GM19351 (cell line): ENCODE measurements at regions not wholly inside any gene's neighbourhood (a gene's known extent, or its start where the extent isn't known, plus 50 kb on each side); places are given as distances from the start of the nearest gene placed in this dataset.
"Not testable (repeated sequence)": the region's sequence is repeated elsewhere in the genome, so short reads cannot be mapped to it uniquely, and the experiment has no call there.

Experiments
- ATAC-seq: cut with Tn5 transposase; IDR thresholded peaks from one replicate; pipeline ENCODE4 v1.9.1; 2021; ENCODE audit warnings: mild to moderate bottlenecking, moderate library complexity; ENCODE audit not compliant: unreplicated experiment

DNA sequence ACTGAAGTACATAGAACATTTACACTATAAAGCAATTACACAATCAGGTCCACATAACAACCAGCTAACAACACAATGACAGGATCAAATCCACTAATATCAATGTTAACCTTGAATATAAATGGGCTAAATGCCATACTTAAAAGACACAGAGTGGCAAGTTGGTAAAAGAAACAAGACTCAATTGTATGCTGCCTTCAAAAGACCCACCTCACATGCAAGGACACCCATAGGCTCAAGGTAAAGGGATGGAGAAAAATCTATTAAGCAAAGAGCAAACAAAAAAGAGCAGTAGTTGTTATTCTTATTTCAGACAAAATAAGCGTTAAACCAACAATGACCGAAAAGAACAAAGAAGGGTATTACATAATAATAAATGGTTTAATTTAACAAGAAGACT, 183.3 kb downstream of the PYDC2 start:
- ATAC-seq: no peak

DNA sequence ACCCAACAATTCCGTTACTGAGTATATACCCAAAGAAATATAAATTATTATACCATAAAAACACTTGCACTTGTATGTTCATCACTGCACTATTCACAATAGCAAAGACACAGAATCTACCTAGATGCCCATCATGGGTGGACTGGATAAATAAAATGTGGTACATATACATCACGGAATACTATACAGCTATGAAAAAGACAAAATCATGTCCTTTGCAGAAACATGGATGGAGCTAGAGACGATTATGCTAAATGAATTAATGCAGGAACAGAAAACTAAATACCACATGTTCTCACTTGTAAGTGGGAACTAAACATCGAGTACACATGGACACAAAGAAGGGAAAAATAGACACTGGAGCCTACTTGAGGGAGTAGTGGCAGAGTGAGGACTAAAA, 185.3 kb downstream of the PYDC2 start:
- ATAC-seq: no peak

DNA sequence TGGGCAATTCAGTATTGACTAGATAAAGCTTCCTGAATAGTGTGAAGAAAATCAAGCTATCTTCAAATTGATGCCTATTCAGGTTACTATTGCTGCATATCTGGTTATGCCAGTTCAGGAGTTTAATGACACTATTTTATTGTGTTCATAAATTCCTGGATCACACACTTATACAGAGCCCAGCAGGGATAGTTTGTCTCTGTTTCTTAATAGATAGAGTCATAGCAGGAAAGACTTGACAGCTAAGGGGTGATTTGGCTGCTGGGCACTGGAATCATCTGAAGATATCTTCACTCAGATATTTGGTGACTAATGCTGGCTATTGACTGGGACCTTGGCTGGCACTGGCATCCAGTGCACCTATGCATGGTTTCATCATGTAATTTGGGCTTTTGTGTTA, 187.8 kb downstream of the PYDC2 start:
- ATAC-seq: no peak

DNA sequence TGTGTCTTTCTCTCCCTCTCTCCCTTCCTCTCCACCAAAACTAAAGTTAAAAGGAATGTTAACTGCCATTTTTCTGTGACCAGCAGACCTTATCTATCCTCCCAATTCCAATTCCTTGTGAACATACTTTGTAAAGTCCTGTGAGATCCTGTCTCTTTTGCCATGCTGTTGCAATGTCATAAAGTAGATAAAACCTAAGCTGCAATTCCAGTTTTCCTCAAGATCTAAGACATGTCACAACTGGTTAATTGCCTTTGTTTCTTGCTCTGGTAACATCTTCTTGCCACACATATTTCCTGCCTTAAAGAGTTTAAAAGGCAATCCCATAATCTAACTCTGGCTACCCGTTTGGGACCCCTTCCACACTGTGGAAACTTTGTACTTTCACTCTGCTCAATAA, 188.7 kb downstream of the PYDC2 start:
- no peak for ATAC-seq

DNA sequence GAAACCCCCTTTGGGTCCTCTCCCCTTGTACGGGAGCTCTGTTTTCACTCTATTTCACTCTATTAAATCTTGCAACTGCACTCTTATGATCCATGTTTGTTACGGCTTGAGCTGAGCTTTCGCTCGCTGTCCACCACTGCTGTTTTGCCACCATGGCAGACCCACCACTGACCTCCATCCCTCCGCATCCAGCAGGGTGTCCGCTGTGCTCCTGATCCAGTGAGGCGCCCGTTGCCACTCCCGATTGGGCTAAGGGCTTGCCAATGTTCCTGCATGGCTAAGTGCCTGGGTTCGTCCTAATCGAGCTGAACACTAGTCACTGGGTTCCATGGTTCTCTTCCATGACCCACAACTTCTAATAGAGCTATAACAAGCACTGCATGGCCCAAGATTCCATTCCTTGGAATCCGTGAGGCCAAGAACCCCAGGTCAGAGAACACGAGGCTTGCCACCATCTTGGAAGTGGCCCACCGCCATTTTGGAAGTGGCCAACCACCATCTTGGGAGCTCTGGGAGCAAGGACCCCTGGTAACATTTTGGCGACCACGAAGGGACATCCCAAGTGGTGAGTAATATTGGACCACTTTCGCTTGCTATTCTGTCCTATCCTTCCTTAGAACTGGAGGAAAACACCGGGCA, 197.9 kb downstream of the PYDC2 start:
- ATAC-seq: not testable (repeated sequence)

DNA sequence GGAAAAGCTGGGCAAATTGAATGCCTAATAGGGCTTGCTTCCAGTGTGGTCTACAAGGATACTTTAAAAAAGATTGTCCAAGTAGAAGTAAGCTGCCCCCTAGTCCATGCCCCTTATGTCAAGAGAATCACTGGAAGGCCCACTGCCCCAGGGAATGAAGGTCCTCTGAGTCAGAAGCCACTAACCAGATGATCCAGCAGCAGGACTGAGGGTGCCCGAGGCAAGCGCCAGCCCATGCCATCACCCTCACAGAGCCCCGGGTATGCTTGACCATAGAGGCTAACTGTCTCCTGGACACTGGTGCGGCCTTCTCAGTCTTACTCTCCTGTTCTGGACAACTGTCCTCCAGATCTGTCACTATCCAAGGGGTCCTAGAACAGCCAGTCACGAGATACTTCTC, 201.2 kb downstream of the PYDC2 start:
- not testable (repeated sequence) for ATAC-seq

DNA sequence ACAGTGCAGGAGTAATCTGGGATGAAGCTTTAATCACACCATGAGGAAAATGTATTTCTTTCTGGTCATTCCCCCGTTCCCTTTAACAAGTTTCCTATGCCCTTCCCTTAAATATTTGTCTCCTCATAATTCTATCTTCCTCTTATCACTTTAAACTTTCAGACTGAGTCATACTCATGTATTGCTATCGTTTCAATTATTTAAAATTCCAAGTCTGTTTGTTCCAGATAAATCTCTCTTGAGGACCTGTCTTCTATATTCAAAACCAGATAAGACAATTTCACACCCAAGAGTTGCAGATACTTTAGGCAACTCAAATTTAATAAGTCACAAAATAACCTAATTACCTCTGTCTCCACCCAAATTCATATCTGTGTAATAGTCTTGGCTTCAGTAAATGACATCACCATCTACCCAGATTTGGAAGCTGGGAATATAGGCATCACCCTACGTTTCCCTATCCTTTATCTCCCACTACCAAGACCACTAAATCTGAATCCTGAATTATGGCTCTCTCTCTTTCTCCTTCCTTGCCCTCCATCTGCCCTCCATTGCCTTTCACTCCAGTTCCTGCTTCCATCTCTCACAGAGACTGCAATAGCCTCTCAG, 220.1 kb downstream of the PYDC2 start:
- ATAC-seq: no peak

DNA sequence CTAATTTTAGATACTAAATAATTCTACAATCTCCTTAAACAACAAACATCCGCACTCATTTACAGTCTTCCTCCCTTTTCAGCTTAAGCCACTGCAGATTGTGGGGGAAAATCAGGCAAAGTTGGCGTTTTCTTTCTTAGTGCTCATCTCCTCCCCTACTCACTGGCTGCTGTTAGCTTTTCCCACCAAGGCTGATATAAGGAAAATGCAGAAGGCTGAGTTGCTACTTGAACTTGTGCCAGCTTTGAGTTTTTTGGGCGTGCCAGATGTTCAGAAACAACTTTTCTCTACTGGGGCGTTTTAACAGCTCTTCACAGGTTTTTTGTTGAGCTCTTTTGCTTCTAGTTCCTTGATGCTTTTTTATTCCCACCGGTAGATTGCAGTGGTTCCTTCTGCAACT, 222.0 kb downstream of the PYDC2 start:
- ATAC-seq: no peak

DNA sequence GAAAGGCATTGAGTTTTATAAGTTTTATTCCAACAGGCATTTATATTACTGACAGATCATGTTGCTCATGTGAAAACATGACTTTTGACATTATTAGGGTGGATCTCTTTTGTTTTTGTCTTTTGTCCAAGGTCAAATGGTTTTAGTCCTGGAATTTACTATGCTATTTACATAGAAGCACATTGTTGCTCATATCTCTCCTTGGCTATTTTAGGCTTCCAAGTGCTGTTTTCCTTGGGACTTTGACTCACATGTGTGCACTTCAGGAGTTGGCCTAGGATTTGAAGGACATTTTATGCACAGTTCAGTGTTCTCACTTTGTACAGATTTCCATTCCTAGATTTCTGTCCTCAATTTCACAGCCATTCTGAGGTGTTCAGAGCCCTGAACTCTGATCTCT, 225.7 kb downstream of the PYDC2 start:
- no peak for ATAC-seq

DNA sequence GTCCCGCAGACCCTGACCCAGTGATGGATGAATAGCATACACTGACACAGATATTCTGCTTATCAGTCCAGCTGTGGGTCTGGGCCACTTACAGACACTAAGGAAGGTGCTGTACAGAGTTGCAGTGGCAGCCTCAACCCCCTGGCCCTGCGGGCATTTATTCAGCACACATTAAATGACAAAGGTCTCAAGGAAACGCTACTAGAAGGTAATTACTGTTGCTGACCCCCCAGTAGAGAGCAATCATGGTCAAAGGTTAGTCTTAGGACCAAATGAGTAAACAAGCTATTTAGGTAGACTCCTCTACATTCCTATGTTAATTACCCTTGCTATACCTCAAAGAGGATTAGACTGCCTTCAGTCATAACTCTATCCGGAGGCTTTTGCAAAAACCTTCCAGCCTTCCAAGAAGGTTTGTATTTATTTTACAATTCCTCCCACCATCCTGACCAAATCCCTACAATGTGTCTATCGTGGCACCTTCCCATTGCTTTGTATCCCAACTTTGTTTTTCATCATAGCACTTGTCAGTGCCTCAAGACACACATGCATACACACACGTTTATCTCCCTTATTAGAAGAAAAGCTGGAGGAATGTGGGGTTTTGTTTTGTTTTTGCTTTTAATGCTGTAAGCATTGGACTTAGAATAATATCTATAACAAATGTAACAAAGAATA, 227.9 kb downstream of the PYDC2 start:
- ATAC-seq: no peak

DNA sequence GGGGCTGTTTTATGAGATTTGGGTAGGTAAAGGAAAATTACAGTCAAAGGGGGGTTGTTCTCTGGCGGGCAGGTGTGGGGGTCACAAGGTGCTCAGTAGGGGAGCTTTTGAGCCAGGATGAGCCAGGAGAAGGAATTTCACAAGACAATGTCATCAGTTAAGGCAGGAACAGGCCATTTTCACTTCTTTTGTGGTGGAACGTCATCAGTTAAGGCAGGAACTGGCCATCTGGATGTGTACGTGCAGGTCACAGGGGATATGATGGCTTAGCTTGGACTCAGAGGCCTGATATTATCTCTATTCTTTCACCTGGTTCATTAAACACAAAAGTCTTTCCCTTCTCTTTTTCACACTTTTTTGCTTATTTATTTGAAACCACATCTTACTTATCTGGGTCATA, 230.2 kb downstream of the PYDC2 start:
- not testable (repeated sequence) for ATAC-seq

DNA sequence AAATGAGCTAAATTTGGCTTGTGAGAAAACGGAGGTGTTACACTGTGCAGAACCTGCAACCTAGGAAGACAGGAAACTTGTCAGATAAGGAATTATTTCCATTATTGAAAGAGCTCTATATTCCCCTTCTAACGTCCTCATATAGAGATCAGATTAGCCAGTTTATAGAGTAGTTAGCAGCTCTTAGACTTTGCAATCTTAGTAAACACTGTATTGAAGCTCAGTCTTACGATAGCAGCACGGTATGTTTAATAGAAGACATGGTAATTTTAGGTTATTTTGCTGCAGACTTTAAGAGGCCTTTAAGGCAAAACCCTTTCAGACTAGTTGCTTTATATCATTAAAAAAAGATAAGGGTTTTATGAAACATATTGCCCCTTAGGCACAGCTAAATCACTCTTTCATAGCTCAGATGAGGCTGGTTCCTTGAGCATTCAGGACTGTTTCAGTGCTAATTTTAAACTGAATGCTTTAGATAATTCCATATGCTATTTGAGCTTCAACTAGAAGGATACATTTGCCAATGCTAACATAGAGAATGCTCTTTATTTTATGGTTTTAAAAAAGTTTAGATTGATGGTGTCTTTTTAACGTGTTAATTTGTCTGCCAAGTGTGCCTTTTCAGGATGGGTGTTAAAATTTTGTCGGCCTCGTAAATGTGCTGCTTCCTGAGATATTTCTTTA, 234.3 kb downstream of the PYDC2 start:
- ATAC-seq: no peak

DNA sequence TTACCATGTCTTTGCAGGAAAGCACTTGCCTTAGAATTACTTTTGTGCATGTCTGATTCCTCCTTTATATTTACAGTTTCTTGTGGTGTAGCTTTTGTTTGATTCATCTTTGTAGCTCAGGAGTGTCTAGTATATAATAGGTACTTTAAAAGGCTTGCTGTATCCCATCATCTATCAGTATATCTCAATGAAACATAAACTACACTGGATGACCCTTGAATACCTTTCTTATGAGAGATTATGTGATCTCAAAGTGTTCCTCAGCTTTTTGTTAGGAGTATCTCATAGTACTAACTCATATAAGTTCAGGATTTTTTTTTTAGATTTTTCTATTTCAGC, 234.8 kb downstream of the PYDC2 start:
- ATAC-seq: no peak

DNA sequence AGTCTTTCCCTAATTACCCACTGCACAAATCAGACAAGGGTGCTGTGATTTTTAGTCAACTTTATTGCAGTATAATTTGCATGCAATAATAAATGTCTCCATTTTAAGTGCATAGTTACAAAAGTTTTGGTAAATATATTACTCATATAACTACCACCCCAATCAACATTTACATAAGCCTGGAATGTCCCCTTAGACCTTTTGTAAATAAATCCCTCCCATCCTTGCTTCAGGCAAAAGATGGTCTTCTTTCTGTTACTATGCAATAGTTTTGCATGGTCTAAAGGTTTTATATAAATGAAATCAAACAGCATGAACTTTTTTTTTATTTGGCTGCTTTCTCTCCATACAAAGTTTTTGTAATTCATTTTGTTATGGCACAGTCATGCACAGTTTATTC, 235.4 kb downstream of the PYDC2 start:
- no peak for ATAC-seq

DNA sequence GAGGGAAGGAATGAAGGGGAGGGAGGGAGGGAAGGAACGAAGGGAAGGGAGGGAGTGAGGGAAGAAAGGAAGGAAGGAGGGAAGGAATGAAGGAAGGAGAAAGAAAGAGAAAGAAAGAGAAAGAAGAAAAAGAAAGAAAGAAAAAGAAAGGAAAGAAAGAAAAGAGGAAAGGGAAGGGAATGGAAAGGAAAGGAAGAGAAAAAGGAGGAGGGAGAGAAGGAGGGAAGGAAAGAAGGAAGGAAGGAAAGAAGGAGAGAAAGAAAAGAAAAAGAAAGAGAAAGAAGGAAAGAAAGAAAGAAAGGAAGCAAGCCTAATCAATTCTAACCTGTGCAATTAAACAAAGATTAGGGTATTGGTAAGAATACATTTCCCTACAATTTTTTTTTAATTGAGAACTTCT, 238.6 kb downstream of the PYDC2 start:
- ATAC-seq: no peak

DNA sequence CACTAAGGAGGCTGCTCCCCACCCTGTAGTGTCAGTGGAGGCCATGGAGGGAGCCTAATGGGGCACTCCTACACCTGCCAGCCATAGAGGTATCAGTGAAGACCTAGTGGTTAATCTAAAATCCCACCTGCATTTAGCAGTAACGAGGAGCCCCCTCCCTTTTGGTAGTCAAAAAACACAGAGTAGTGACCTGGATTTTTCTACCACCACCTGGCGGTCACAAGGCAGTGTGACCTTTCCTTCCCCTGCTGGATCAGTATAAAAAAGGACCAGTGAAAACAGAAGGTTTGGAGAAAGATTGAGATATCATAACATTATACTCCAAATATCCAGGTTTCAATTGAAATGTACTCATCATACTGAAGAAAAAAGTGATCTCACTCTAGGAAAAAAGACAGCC, 241.2 kb downstream of the PYDC2 start:
- ATAC-seq: no peak

DNA sequence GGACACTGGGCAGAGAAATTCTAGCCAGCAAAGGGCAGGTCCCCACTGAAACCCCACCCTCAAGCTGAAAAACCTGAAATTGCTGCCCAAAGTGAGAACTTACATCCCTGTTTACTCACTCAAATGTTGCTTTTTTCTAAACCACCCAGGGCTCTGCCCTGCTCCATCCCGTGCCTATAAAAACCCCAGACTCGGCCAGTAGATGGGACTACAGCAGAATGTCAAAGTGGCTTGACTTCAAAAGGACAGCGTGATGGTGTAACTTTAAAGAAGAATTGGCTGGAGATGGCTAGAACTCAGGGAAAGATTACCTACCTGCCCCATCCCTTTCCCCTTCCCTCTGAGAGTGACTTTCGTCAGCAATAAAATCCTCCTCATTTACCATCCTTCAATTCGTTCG, 246.9 kb downstream of the PYDC2 start:
- no peak for ATAC-seq

DNA sequence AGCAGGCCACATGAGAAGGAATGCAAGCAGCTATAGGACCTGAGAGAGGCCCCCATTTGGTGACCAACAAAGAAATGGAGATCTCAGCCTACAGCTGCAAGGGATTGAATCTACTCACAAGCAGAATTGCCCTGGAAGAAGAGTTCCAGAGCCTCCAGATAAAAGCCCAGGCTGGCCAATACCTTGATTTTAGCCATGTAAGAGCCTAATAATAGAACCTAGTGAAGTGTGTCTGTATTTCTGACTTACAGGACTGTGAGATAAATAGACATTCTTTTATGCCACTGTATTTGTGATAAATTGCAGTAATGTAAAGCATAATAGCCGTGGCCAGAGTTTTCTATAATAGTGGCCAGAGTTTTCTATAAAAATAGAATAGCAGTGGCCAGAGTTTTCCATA, 254.6 kb downstream of the PYDC2 start:
- ATAC-seq: no peak

DNA sequence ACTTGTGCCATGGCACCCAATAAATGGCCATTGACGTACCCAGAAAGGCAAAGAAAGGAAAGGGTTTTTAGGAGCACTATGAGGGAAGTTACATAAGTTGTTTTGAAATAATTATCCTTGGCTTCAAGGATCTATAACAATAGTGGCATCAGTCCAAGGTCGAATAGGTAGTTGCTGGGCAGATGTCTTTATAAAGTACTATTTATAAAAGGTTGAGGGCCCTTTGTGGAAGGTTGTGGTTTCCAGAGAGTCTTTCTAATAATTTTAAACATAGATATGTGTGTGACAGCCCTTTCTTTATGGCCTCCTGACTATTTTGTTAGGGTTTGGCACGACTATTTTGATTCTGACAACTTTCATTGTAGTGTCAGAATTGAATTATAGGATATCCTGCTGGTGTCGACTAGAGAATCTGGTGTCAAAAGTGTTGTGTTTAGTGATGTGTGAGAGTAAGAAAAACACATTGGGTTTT, 260.5 kb downstream of the PYDC2 start:
- ATAC-seq: no peak

DNA sequence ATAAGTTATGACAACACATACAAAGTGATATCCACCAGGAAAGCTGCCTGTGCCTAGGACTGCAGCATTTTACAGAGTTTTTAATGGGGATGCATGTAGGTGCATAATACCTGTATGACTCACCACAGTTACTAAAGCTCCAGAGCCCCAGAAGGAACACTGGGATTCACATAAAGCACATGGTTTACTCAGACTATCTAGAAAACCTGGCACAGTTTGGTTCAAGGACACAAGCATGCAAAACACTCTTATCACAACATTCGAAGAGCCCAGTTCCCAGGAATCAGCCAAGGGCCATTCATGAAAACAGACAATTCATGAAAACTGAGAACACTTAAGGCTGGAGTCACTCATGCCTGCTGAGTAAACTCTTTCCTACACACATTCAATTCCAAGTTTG, 261.0 kb downstream of the PYDC2 start:
- no peak for ATAC-seq

DNA sequence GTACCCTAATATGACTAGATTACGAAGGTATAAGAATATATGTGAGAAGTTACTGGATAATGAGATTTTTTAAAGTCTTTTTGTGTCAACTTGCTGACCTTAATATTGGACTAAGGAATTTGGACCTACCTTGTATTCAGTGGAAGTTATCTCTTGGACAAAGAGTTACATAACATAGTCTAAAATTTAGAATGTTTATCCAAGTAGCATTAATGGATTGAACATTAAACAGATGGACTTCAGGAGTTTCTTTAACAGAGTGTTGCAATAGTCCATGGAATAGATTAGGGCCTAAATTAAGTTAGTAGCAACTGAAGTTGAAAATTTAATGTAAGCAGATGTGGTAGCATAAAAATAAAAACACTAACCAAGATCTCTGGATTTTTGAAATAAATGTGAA, 266.4 kb downstream of the PYDC2 start:
- no peak for ATAC-seq

DNA sequence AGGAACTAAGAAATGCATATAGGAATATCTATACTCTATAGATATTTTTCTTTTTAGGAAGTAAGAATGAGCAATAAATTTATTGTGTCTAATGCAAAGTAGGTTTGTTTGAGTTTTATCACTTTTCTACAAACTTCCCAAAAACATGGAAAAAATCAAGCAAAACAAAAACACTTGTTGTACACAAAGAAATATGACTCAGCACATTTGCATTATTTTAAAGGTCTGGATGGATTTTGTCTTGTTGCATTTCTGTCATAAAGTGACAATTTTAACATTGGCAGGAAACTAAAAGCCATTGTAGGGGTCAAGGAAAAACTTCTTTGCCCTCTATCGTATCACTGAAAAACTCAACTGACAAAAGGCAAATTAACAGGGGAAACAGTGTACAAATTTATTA, 267.2 kb downstream of the PYDC2 start:
- no peak for ATAC-seq
